ENCODE measurements at regions not wholly inside any gene's neighbourhood (a gene's known extent, or its start where the extent isn't known, plus 50 kb on each side); places are given as distances from the start of the nearest gene placed in this dataset.
"Not testable (repeated sequence)": the region's sequence is repeated elsewhere in the genome, so short reads cannot be mapped to it uniquely, and the experiment has no call there.

GRCh38 chr2:137910641-137911040 lies 53.6 kb upstream of the HNMT start:
- no peaks in the 10 kb centered on the region for H3K9me3 ChIP-seq (ENCODE audit: control insufficient read depth in 1 of 2, low read length in 2 of 2)
- H3K27me3 Mint-ChIP-seq, result no peaks in the 10 kb centered on the region
- H3K4me3 ChIP-seq (ENCODE audit: low read length in 2 of 2), result no peak overlapping the region
- H3K4me1 Mint-ChIP-seq, result no peaks in the 10 kb centered on the region
- no peak for DNase-seq
- intact Hi-C loops (cut with micrococcal nuclease), result no loop called here
- H3K4me3 Mint-ChIP-seq, result no peak overlapping the region
- ChIA-PET POLR2A (ENCODE audit: partially characterized antibody) (no interaction called here), CTCF (ENCODE audit: partially characterized antibody) (interaction anchor here (3.2 kb wide), 1 partner anchor 916 kb away, joined by 26 read pairs; no protein-coding TSS in a partner anchor)
- H3K4me1 ChIP-seq (ENCODE audit: insufficient read depth, low read length), result no peaks in the 10 kb centered on the region
- no peak overlapping the region for H3K27ac ChIP-seq (ENCODE audit: low read depth, low read length)
- no peaks in the 10 kb centered on the region for H3K36me3 Mint-ChIP-seq
- no peaks in the 10 kb centered on the region for H3K27me3 ChIP-seq (ENCODE audit: insufficient read depth, low read length)
- H3K36me3 ChIP-seq (ENCODE audit: insufficient read depth, low read length), result no peaks in the 10 kb centered on the region
- no peak overlapping the region for H3K27ac Mint-ChIP-seq
- H3K9me3 Mint-ChIP-seq, result no peaks in the 10 kb centered on the region

DNA sequence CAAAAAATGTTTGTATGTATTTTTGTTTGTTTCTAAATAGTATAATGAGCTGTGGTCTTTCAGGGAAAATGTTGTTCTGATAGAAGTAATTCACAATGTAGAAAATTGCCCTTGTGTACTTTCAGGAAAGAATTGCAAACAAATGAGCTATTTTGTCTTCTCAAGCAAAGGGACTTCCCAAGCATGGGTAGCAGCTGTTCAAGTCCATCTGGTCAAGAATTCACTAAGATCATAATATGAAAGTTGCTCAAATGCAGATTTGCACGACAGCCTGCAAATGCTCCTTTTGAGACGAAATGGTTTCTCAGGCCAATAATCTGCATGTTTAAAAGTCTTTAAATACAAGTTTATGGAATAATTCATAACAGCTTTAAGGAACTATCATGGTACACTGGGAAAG lies 51.9 kb upstream of the HNMT start:
- peaks cover 0 to 2% of the 10 kb centered on the region in 2 donors for H3K27me3 Mint-ChIP-seq
- POLR2A ChIA-PET (ENCODE audit: partially characterized antibody), result no interaction called here
- Histone ChIP-seq H3K36me3 (ENCODE audit: insufficient read depth, low read length) (no peaks in the 10 kb centered on the region), H3K9me3 (ENCODE audit: control insufficient read depth in 1 of 2, low read length in 2 of 2) (no peaks in the 10 kb centered on the region), H3K4me1 (ENCODE audit: insufficient read depth, low read length) (no peaks in the 10 kb centered on the region), H3K4me3 (ENCODE audit: low read length in 2 of 2) (no peak overlapping the region), H3K27me3 (ENCODE audit: insufficient read depth, low read length) (no peaks in the 10 kb centered on the region), H3K27ac (ENCODE audit: low read depth, low read length) (no peak overlapping the region)
- H3K36me3 Mint-ChIP-seq, result no peaks in the 10 kb centered on the region
- H3K27ac Mint-ChIP-seq, result no peak overlapping the region
- H3K4me1 Mint-ChIP-seq, result no peaks in the 10 kb centered on the region
- CTCF ChIA-PET (ENCODE audit: partially characterized antibody), result interaction anchor here (3.2 kb wide), 1 partner anchor 914 kb away, joined by 26 read pairs; no protein-coding TSS in a partner anchor
- no peaks in the 10 kb centered on the region for H3K9me3 Mint-ChIP-seq
- intact Hi-C loops (cut with micrococcal nuclease), result no loop called here
- DNase-seq, result no peak
- H3K4me3 Mint-ChIP-seq, result no peak overlapping the region

- H3K27ac Mint-ChIP-seq, result no peak overlapping the region
- H3K4me1 Mint-ChIP-seq, result no peaks in the 10 kb centered on the region
- H3K4me3 ChIP-seq (ENCODE audit: low read length in 2 of 2), result no peak overlapping the region
- no peak overlapping the region for H3K4me3 Mint-ChIP-seq
- intact Hi-C loops (cut with micrococcal nuclease), result no loop called here
- peaks cover 0 to 2% of the 10 kb centered on the region in 2 donors for H3K27me3 Mint-ChIP-seq
- CTCF ChIA-PET (ENCODE audit: partially characterized antibody), result interaction anchor here (3.2 kb wide), 1 partner anchor 914 kb away, joined by 26 read pairs; no protein-coding TSS in a partner anchor
- no peaks in the 10 kb centered on the region for H3K9me3 ChIP-seq (ENCODE audit: control insufficient read depth in 1 of 2, low read length in 2 of 2)
- DNase-seq, result no peak
- H3K36me3 Mint-ChIP-seq, result no peaks in the 10 kb centered on the region
- no peaks in the 10 kb centered on the region for H3K9me3 Mint-ChIP-seq
- H3K27ac ChIP-seq (ENCODE audit: low read depth, low read length), result no peak overlapping the region
- H3K27me3 ChIP-seq (ENCODE audit: insufficient read depth, low read length), result no peaks in the 10 kb centered on the region
- POLR2A ChIA-PET (ENCODE audit: partially characterized antibody), result no interaction called here
- H3K4me1 ChIP-seq (ENCODE audit: insufficient read depth, low read length), result no peaks in the 10 kb centered on the region
- no peaks in the 10 kb centered on the region for H3K36me3 ChIP-seq (ENCODE audit: insufficient read depth, low read length)
Measured at GRCh38 chr2:137913169-137913568, 51.1 kb upstream of the HNMT start.

DNA sequence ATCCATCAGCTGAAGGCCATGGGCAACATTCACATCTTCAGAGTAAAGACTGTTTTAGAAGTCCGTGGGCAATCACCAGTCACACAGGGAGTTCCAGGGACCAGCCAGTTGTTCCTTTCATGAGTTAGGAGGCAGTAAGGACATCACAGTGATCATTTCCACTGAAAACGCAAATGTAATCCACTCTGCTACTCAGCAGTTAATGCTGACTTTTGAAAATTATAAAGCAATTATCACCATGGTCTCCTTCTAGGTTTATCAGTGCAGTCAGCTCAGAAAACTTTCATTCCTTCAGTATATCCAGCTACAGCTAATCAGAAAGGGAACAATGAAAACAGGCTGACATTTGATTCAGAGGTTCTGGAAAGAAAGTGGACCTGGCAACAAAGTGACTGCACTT lies 50.6 kb upstream of the HNMT start:
- DNase-seq; H3K4me1 ChIP-seq (ENCODE audit: insufficient read depth, low read length); H3K27ac Mint-ChIP-seq; H3K4me1 Mint-ChIP-seq; H3K9me3 ChIP-seq (ENCODE audit: control insufficient read depth in 1 of 2, low read length in 2 of 2); intact Hi-C loops (cut with micrococcal nuclease); H3K36me3 Mint-ChIP-seq; H3K4me3 Mint-ChIP-seq; H3K27me3 Mint-ChIP-seq; H3K36me3 ChIP-seq (ENCODE audit: insufficient read depth, low read length); H3K9me3 Mint-ChIP-seq; POLR2A ChIA-PET (ENCODE audit: partially characterized antibody); H3K27ac ChIP-seq (ENCODE audit: low read depth, low read length); H3K27me3 ChIP-seq (ENCODE audit: insufficient read depth, low read length); H3K4me3 ChIP-seq (ENCODE audit: low read length in 2 of 2); CTCF ChIA-PET (ENCODE audit: partially characterized antibody): not testable (repeated sequence)
